Caco-2 (cell line): ENCODE measurements at regions not wholly inside any gene's neighbourhood (a gene's known extent, or its start where the extent isn't known, plus 50 kb on each side); places are given as distances from the start of the nearest gene placed in this dataset.

Experiments used
- BruUV-seq: library from RNA; stranded (reverse); fragments of 400-500 nt; replicated peaks from 2 replicates; lab custom pipeline; 2021; lab: Mats Ljungman, UMichigan
- CTCF ChIA-PET: fragments of 300-600 bp; sonication (Branson Sonifier 250); formaldehyde crosslinking; loops from one replicate; lab custom pipeline; 2022; ENCODE audit warnings: antibody characterized with exemption; lab: Charles Lee
- POLR2A ChIA-PET: fragments of 300-600 bp; sonication (Branson Sonifier 250); formaldehyde crosslinking; loops from one replicate; lab custom pipeline; 2022; ENCODE audit warnings: antibody characterized with exemption; lab: Charles Lee
- DNase-seq, 2 experiments: peaks; one replicate each; pipeline versions ENCODE4 v3.0.0 to v3.0.0-alpha.2; 2020 to 2022
- H3K27me3 ChIP-seq: replicated peaks from 2 replicates; pipeline ENCODE4 v1.6.0; 2011; ENCODE audit warnings: low read length; ENCODE audit not compliant: control insufficient read depth, insufficient read depth
- H3K36me3 ChIP-seq: 2 replicates; pipeline ENCODE4 v1.5.1; 2011; ENCODE audit warnings: low read length; ENCODE audit not compliant: control insufficient read depth, insufficient read depth
- H3K4me1 ChIP-seq: fragments of 250-450 bp; sonication (Bioruptor Pico); 2 replicates; pipeline ENCODE4 v1.5.1; 2020; ENCODE audit warnings: mild to moderate bottlenecking
- H3K4me3 ChIP-seq: 2 replicates; pipeline ENCODE4 v1.5.1; 2011; ENCODE audit warnings: low read depth, mild to moderate bottlenecking, control low read depth, low read length
- H3K9me3 ChIP-seq: fragments of 250-450 bp; sonication (Bioruptor Pico); 2 replicates; pipeline ENCODE4 v1.5.1; 2020; ENCODE audit warnings: mild to moderate bottlenecking, moderate library complexity
- H3K27ac Mint-ChIP-seq: one replicate; pipeline ENCODE4 v1.8.0; 2022; ENCODE audit warnings: mixed read lengths; ENCODE audit not compliant: unreplicated experiment
- H3K27me3 Mint-ChIP-seq: one replicate; pipeline ENCODE4 v1.8.0; 2022; ENCODE audit warnings: mixed read lengths; ENCODE audit not compliant: insufficient read depth, unreplicated experiment
- H3K36me3 Mint-ChIP-seq: one replicate; pipeline ENCODE4 v1.8.0; 2022; ENCODE audit warnings: mild to moderate bottlenecking, mixed read lengths; ENCODE audit not compliant: insufficient read depth, unreplicated experiment
- H3K4me1 Mint-ChIP-seq: one replicate; pipeline ENCODE4 v1.8.0; 2022; ENCODE audit warnings: low read depth, mixed read lengths; ENCODE audit not compliant: unreplicated experiment
- H3K4me3 Mint-ChIP-seq: one replicate; pipeline ENCODE4 v1.8.0; 2022; ENCODE audit warnings: mild to moderate bottlenecking, moderate library complexity, mixed read lengths; ENCODE audit not compliant: unreplicated experiment
- H3K9me3 Mint-ChIP-seq: one replicate; pipeline ENCODE4 v1.8.0; 2022; ENCODE audit warnings: mixed read lengths; ENCODE audit not compliant: unreplicated experiment
- CTCF ChIP-seq, 2 experiments: fragments of 200-600 bp in 1 of 2; IDR thresholded peaks; 1 replicate in 1 of 2; 2 replicates in 1 of 2; pipeline versions ENCODE4 v1.5.1 to v1.8.0; 2011 to 2022; ENCODE audit warnings: antibody characterized with exemption in 1 of 2, control low read depth in 1 of 2, inconsistent platforms in 1 of 2, low read depth in 1 of 2, low read length in 1 of 2, mild to moderate bottlenecking in 1 of 2, moderate library complexity in 1 of 2; ENCODE audit not compliant: insufficient read depth in 1 of 2, severe bottlenecking in 1 of 2, unreplicated experiment in 1 of 2
- intact Hi-C: fragments of 100-400 bp; cut with micrococcal nuclease; formaldehyde crosslinking; loops from one replicate; pipeline ENCODE4 v1.10.0; 2022; ENCODE audit not compliant: unreplicated experiment

- H3K27ac Mint-ChIP-seq = no peak overlapping the region
- H3K4me1 ChIP-seq = no peaks in the 10 kb centered on the region
- no peaks in the 10 kb centered on the region for H3K4me1 Mint-ChIP-seq
- H3K27me3 ChIP-seq = no peaks in the 10 kb centered on the region
- no peak for TF ChIP-seq CTCF (IDR thresholded peaks at IDR 0.05; ENCODE audit: insufficient read depth in 1 of 2, low read depth in 1 of 2, low read length in 1 of 2, severe bottlenecking in 1 of 2, unreplicated experiment in 1 of 2)
- H3K27me3 Mint-ChIP-seq = no peaks in the 10 kb centered on the region
- H3K4me3 Mint-ChIP-seq = no peak overlapping the region
- intact Hi-C loops = no loop called here
- no TSS peak for BruUV-seq
- H3K9me3 ChIP-seq = no peaks in the 10 kb centered on the region; the same call in 1 of the 2 replicates
- H3K9me3 Mint-ChIP-seq = peaks cover 10% of the 10 kb centered on the region
- POLR2A ChIA-PET = no interaction called here
- H3K36me3 Mint-ChIP-seq = no peaks in the 10 kb centered on the region
- H3K4me3 ChIP-seq = no peak overlapping the region
- CTCF ChIA-PET = interaction anchor here (0.5 kb wide), 1 partner anchor 843 kb away, joined by 4 read pairs; no protein-coding TSS in a partner anchor
- no peaks in the 10 kb centered on the region for H3K36me3 ChIP-seq
- DNase-seq = no peak
These were observed 56.7 kb upstream of the MAGI1 start for GRCh38 chr3:66095295-66096001.

- H3K4me3 Mint-ChIP-seq = no peak overlapping the region
- DNase-seq = no peak
- intact Hi-C loops = no loop called here
- H3K36me3 ChIP-seq = no peaks in the 10 kb centered on the region
- no peaks in the 10 kb centered on the region for H3K4me1 ChIP-seq
- no peak overlapping the region for H3K4me3 ChIP-seq
- no TSS peak for BruUV-seq
- H3K9me3 Mint-ChIP-seq = peaks cover 10% of the 10 kb centered on the region
- TF ChIP-seq CTCF (IDR thresholded peaks at IDR 0.05; ENCODE audit: insufficient read depth in 1 of 2, low read depth in 1 of 2, low read length in 1 of 2, severe bottlenecking in 1 of 2, unreplicated experiment in 1 of 2) = no peak
- no peaks in the 10 kb centered on the region for H3K27me3 Mint-ChIP-seq
- H3K27ac Mint-ChIP-seq = no peak overlapping the region
- H3K27me3 ChIP-seq = no peaks in the 10 kb centered on the region
- H3K4me1 Mint-ChIP-seq = no peaks in the 10 kb centered on the region
- H3K9me3 ChIP-seq = no peaks in the 10 kb centered on the region; the same call in 1 of the 2 replicates
- ChIA-PET POLR2A (no interaction called here), CTCF (no interaction called here)
- no peaks in the 10 kb centered on the region for H3K36me3 Mint-ChIP-seq
These were observed 55.3 kb upstream of the MAGI1 start for GRCh38 chr3:66093981-66094380.

GRCh38 chr3:66092175-66092995, 53.7 kb upstream of the MAGI1 start:
- Mint-ChIP-seq H3K27me3 (no peaks in the 10 kb centered on the region), H3K4me3 (no peak overlapping the region), H3K9me3 (peaks cover 10% of the 10 kb centered on the region), H3K4me1 (no peaks in the 10 kb centered on the region), H3K36me3 (no peaks in the 10 kb centered on the region), H3K27ac (no peak overlapping the region)
- H3K4me3 ChIP-seq = no peak overlapping the region
- no peak for DNase-seq
- CTCF ChIA-PET = no interaction called here
- H3K4me1 ChIP-seq = no peaks in the 10 kb centered on the region
- H3K36me3 ChIP-seq = no peaks in the 10 kb centered on the region
- intact Hi-C loops = no loop called here
- H3K9me3 ChIP-seq = no peaks in the 10 kb centered on the region; the same call in 1 of the 2 replicates
- POLR2A ChIA-PET = no interaction called here
- H3K27me3 ChIP-seq = no peaks in the 10 kb centered on the region
- TF ChIP-seq CTCF (IDR thresholded peaks at IDR 0.05; ENCODE audit: insufficient read depth in 1 of 2, low read depth in 1 of 2, low read length in 1 of 2, severe bottlenecking in 1 of 2, unreplicated experiment in 1 of 2) = no peak
- no TSS peak for BruUV-seq
